GM12891 (cell line): ENCODE measurements at regions not wholly inside any gene's neighbourhood (a gene's known extent, or its start where the extent isn't known, plus 50 kb on each side); places are given as distances from the start of the nearest gene placed in this dataset.

Experiments
- PAX5 ChIP-seq: IDR thresholded peaks from 2 replicates; pipeline ENCODE4 v1.6.1; 2011; ENCODE audit warnings: low read length, moderate library complexity, mild to moderate bottlenecking; ENCODE audit not compliant: insufficient read depth, severe bottlenecking
- POLR2A ChIP-seq: IDR thresholded peaks from 2 replicates; pipeline ENCODE4 v1.6.1; 2011; ENCODE audit warnings: low read depth, low read length, control low read depth
- POLR2AphosphoS5 ChIP-seq: IDR thresholded peaks from 2 replicates; pipeline ENCODE4 v1.6.1; 2011; ENCODE audit warnings: low read depth, low read length, control low read depth
- SPI1 ChIP-seq: IDR thresholded peaks from 2 replicates; pipeline ENCODE4 v1.6.1; 2011; ENCODE audit warnings: low read depth, low read length, control low read depth
- TAF1 ChIP-seq: IDR thresholded peaks from 2 replicates; pipeline ENCODE4 v1.6.1; 2011; ENCODE audit warnings: low read depth, low read length, control low read depth

DNA sequence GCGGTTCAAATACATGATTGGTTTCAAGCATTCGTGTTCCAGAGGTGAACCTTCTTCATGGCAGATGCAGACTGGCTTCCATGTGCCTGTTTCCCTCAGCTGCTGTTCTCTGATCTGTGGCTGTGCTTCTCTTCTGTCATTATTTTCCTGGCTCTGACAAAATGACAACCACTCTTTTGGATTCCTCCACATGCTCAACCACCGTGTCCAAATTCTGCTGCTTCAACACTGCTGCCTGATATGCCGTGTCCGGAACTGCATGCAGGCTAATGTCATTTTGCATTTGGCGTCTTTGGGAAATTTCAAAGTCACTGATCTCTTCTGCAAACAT, 368.7 kb upstream of the ZNF608 start:
- TF ChIP-seq POLR2A, result no peak
- no peak for TF ChIP-seq PAX5
- no peak for TF ChIP-seq POLR2AphosphoS5
- TF ChIP-seq TAF1, result no peak
- no peak for TF ChIP-seq SPI1
